Prostate gland (tissue), 2 donors: ENCODE measurements at regions not wholly inside any gene's neighbourhood (a gene's known extent, or its start where the extent isn't known, plus 50 kb on each side); places are given as distances from the start of the nearest gene placed in this dataset.

Experiments
- DNase-seq: peaks from one replicate; pipeline ENCODE4 v3.0.0-alpha.2; 2019; ENCODE audit warnings: low spot score
- H3K27ac ChIP-seq, 2 donors: fragments of 200-600 bp; sonication (generic); 2 replicates each; pipeline ENCODE4 v1.5.1; 2017 to 2019
- H3K27me3 ChIP-seq: fragments of 200-600 bp; sonication (generic); replicated peaks from 2 replicates; pipeline ENCODE4 v1.5.1; 2019; ENCODE audit not compliant: insufficient read depth
- H3K36me3 ChIP-seq, 2 donors: fragments of 200-600 bp; sonication (generic); 1 replicate in 1 of 2; 2 replicates in 1 of 2; pipeline versions ENCODE4 v1.5.1 to v1.8.1; 2017 to 2019
- H3K4me1 ChIP-seq: fragments of 200-600 bp; sonication (generic); replicated peaks from 2 replicates; pipeline ENCODE4 v1.5.1; 2019
- H3K4me3 ChIP-seq, 2 donors: fragments of 200-600 bp; sonication (generic); 2 replicates each; pipeline ENCODE4 v1.5.1; 2017 to 2019
- H3K9me3 ChIP-seq: fragments of 200-600 bp; sonication (generic); 2 replicates; pipeline ENCODE4 v1.5.1; 2017
- POLR2A ChIP-seq: fragments of 450-650 bp; IDR thresholded peaks from one replicate; pipeline ENCODE4 v1.6.1; 2016; ENCODE audit warnings: antibody characterized with exemption, mild to moderate bottlenecking
- POLR2AphosphoS5 ChIP-seq: sonication (generic); formaldehyde crosslinking; IDR thresholded peaks from one replicate; pipeline ENCODE4 v1.6.1; 2017; ENCODE audit warnings: antibody characterized with exemption
- WGBS: methylation state at CpG from one replicate; pipeline ENCODE4 v1.1.5; 2018; 5-methylcytosine and 5-hydroxymethylcytosine counted together
- intact Hi-C: fragments of 100-400 bp; cut with DNase I; formaldehyde crosslinking; loops from one replicate; pipeline ENCODE4 v1.14.2; 2022
- TF ChIP-seq, protein P1 (sequence below), 4 experiments: fragments of 200-600 bp in 2 of 4; fragments of 450-650 bp in 2 of 4; sonication (generic) in 2 of 4; IDR thresholded peaks; 1 replicate in 3 of 4; 2 replicates in 1 of 4; pipeline ENCODE4 v1.5.1; 2016 to 2019; ENCODE audit warnings: antibody characterized with exemption in 4 of 4, mild to moderate bottlenecking in 2 of 4, moderate library complexity in 2 of 4

DNA sequence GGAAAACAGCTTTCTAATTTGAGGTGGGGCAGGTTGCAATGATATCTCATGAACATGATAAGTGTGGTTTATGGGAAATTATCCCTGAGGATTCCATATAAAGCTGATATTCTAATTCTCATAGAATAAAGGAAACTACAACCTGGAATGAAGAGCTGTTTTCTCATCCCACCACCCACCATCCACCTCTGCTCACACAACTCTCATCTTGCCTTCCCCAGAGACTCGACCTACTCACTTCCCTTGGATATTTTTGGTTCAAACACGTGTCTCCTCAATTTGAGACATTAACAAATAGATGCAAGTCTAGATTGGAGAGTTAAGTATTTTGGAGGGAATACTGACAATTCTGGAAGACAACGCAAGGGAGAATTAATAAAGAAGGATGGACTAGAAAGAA is 490.9 kb downstream of the TMEM182 start:
- Histone ChIP-seq H3K36me3 (no peaks in the 10 kb centered on the region), H3K4me1 (no peaks in the 10 kb centered on the region), H3K4me3 (no peak overlapping the region), H3K27me3 (no peaks in the 10 kb centered on the region), H3K9me3 (no peaks in the 10 kb centered on the region), H3K27ac (no peak overlapping the region)
- no peak for DNase-seq
- TF ChIP-seq POLR2AphosphoS5 (no peak), POLR2A (no peak)
- TF ChIP-seq, protein P1, sequence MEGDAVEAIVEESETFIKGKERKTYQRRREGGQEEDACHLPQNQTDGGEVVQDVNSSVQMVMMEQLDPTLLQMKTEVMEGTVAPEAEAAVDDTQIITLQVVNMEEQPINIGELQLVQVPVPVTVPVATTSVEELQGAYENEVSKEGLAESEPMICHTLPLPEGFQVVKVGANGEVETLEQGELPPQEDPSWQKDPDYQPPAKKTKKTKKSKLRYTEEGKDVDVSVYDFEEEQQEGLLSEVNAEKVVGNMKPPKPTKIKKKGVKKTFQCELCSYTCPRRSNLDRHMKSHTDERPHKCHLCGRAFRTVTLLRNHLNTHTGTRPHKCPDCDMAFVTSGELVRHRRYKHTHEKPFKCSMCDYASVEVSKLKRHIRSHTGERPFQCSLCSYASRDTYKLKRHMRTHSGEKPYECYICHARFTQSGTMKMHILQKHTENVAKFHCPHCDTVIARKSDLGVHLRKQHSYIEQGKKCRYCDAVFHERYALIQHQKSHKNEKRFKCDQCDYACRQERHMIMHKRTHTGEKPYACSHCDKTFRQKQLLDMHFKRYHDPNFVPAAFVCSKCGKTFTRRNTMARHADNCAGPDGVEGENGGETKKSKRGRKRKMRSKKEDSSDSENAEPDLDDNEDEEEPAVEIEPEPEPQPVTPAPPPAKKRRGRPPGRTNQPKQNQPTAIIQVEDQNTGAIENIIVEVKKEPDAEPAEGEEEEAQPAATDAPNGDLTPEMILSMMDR (IDR thresholded peaks at IDR 0.05): no peak
- 69% methylated on average over 3 of the region's 3 CpGs for WGBS
- intact Hi-C loops: no loop called here

DNA sequence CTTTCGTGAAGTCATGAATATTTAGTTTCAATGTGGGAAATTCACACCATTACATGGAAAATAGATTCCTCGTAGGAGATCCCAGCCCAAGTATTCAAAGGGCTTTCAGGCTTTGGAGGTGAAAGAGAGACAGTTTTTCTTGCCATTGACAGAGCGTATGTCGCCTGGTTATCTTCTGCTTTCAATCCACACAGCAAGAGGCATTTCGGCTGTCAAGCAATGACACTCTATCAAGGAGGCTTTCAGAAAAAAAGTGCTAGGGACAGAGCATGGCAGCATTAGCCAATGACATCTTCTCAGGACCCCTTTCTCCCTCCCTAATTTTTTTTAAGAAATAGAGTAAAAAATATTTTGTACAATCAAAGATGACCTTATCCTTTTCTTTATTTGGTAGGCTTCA is 492.8 kb downstream of the TMEM182 start:
- Histone ChIP-seq H3K4me3 (no peak overlapping the region), H3K27me3 (no peaks in the 10 kb centered on the region), H3K36me3 (no peaks in the 10 kb centered on the region), H3K4me1 (no peaks in the 10 kb centered on the region), H3K9me3 (no peaks in the 10 kb centered on the region), H3K27ac (no peak overlapping the region)
- intact Hi-C loops: no loop called here
- WGBS: 84% methylated on average over 5 of the region's 5 CpGs
- DNase-seq: no peak
- TF ChIP-seq POLR2AphosphoS5 (no peak), POLR2A (no peak)
- TF ChIP-seq, protein P1 (IDR thresholded peaks at IDR 0.05): no peak

DNA sequence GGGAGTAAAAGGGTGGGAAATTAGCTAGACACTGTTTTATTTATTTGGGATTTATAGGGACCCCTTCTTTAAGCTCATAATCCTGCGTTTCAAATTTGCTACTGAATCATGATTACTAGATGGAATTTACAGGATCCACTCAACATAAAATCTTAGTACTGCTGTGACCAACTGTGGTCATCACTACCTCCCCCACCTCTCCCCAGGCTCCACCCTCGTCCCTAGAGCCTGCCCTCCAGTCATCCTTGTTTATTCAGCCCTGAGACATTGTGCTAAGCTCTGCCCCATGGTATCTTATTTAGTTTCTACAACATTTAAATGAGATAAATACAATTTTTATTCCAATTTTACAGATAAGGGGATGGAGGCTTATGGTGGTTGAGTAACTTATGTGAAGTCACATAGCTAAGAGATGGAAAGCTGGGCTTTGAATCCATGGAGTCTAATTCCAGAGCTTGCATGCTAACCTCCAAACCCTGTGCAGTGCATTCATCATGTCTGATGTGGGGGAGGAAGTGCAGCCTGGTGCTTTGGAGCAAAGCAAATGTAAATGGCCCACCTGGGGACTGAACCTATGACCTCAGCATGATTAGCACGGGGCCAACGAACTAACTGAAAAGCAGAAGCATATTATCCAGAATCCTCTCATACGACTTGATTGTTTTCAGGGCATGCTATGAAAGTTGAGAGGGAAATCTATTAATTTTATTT is 502.4 kb downstream of the TMEM182 start:
- 61% methylated on average over 5 of the region's 5 CpGs for whole genome bisulfite sequencing

DNA sequence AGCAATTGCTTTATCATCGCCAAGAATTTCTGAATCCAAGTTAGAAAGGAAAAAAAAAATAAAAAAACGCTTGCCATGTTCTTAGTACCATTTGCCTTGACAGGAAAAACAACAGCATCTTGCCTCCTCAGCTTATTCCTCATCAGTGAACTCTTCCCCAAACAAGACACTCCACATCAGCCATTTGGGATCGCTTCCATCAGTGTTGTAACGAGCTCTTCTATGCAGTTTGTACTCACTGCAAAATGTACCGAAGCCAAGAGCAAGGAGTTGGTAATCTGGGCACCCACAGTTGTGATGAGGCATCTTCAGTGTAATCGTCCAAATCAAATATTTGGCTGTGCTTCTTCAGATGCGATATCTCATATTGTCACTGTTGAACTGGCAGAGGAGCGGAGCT is 503.7 kb downstream of the TMEM182 start:
- Histone ChIP-seq H3K27ac (no peak overlapping the region), H3K27me3 (no peaks in the 10 kb centered on the region), H3K9me3 (no peaks in the 10 kb centered on the region), H3K4me1 (no peaks in the 10 kb centered on the region), H3K36me3 (no peaks in the 10 kb centered on the region), H3K4me3 (no peak overlapping the region)
- no peak for DNase-seq
- no peak for TF ChIP-seq POLR2AphosphoS5
- TF ChIP-seq POLR2A: no peak
- TF ChIP-seq, protein P1 (IDR thresholded peaks at IDR 0.05): no peak
- WGBS: 85% methylated on average over 8 of the region's 8 CpGs
- intact Hi-C loops: no loop called here

More for the DNA sequence above, 502.4 kb downstream of the TMEM182 start:
- H3K9me3 ChIP-seq: no peaks in the 10 kb centered on the region
- H3K36me3 ChIP-seq: no peaks in the 10 kb centered on the region
- TF ChIP-seq POLR2AphosphoS5 (no peak), POLR2A (no peak)
- TF ChIP-seq, protein P1 (IDR thresholded peaks at IDR 0.05): no peak
- H3K4me1 ChIP-seq: no peaks in the 10 kb centered on the region
- intact Hi-C loops: no loop called here
- DNase-seq: no peak
- H3K4me3 ChIP-seq: no peak overlapping the region
- no peaks in the 10 kb centered on the region for H3K27me3 ChIP-seq
- H3K27ac ChIP-seq: no peak overlapping the region

DNA sequence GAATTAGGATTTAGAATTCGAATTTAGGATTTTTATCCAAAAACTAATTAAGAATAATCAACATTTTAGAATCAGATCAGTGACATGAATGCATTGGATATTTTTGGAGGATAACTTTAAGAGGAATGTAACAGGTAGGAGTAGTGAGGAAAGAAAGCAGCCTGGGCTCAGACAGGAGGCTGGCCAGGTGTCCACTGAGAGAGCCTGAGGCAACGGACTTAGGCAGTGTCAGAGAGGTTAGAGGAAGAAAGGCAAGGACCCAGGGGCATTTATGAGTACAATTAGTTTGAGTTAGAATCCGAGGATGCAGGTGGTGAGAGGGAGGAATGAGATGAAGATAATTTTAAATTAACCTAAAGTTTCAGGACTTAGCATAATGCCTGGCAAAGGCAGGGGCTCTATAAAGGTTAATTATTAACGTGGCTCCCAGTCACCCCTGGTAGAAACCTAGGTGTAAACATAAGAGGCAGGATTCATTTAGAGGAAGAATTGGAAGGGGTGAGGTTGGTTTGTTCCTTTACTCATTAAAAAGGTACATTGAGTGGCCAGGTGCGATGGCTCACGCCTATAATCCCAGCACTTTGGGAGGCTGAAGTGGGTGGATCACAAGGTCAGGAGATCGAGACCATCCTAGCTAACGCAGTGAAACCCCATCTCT is 507.1 kb downstream of the TMEM182 start:
- H3K9me3 ChIP-seq: peaks cover 3% of the 10 kb centered on the region
- H3K4me1 ChIP-seq: no peaks in the 10 kb centered on the region
- no peak overlapping the region for H3K4me3 ChIP-seq
- DNase-seq: no peak
- intact Hi-C loops: no loop called here
- H3K27me3 ChIP-seq: no peaks in the 10 kb centered on the region
- H3K27ac ChIP-seq: no peak overlapping the region
- no peaks in the 10 kb centered on the region for H3K36me3 ChIP-seq
- 51% methylated on average over 8 of the region's 8 CpGs for WGBS
- TF ChIP-seq POLR2AphosphoS5 (no peak), POLR2A (no peak)
- TF ChIP-seq, protein P1 (IDR thresholded peaks at IDR 0.05): no peak
